Activated T-helper 2 cell treated with anti-CD3 and anti-CD28 coated beads, Interferon-gamma antibody, Interleukin-2, Interleukin-4, amounts not matched to agents 10 μg/mL and 5 μg/mL and 100 μg/mL, durations not matched to agents 14 hours and 24 hours and 36 hours (primary cell): ENCODE measurements at regions not wholly inside any gene's neighbourhood (a gene's known extent, or its start where the extent isn't known, plus 50 kb on each side); places are given as distances from the start of the nearest gene placed in this dataset.
"Not testable (repeated sequence)": the region's sequence is repeated elsewhere in the genome, so short reads cannot be mapped to it uniquely, and the experiment has no call there.

Source experiments
- DNase-seq: peaks from one replicate; pipeline ENCODE4 v3.0.0; 2021; ENCODE audit warnings: low spot score
- H3K27ac Mint-ChIP-seq: one replicate; pipeline ENCODE4 v1.8.0; 2021; ENCODE audit warnings: mixed read lengths
- H3K27me3 Mint-ChIP-seq: one replicate; pipeline ENCODE4 v1.8.0; 2021; ENCODE audit warnings: low read depth, mixed read lengths
- H3K36me3 Mint-ChIP-seq: one replicate; pipeline ENCODE4 v1.8.0; 2021; ENCODE audit warnings: low read depth, mixed read lengths
- H3K4me1 Mint-ChIP-seq: one replicate; pipeline ENCODE4 v1.8.0; 2021; ENCODE audit warnings: low read depth, mixed read lengths
- H3K4me3 Mint-ChIP-seq: one replicate; pipeline ENCODE4 v1.8.0; 2021; ENCODE audit warnings: low read depth, mild to moderate bottlenecking, moderate library complexity, mixed read lengths
- H3K9me3 Mint-ChIP-seq: one replicate; pipeline ENCODE4 v1.8.0; 2021; ENCODE audit warnings: mixed read lengths
- intact Hi-C: fragments of 100-400 bp; cut with micrococcal nuclease; formaldehyde crosslinking; loops from one replicate; pipeline ENCODE4 v1.15.1; 2023

DNA sequence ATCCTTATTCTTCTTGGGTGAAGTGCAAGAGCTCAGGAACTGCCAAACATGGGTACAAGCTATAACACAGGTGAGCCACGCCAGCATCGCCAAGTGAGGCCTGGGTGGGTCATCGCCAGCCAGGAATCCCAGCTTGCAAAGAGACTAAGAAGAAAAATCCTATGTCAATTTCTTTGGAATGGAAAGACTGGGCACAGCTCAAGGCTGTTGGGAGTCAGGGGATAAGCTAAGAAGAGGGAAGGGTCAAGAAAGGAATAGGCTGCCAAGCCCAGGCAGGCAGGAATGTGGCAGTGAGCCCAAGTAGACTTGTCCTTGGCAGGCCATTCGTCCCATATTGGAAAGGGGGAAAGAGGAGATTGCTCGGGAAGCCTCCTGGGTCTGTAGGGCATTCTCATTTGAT lies 191.4 kb upstream of the CDH5 start:
- Mint-ChIP-seq H3K4me1 (no peaks in the 10 kb centered on the region), H3K9me3 (peaks cover under 1% of the 10 kb centered on the region), H3K27ac (no peak overlapping the region), H3K4me3 (no peak overlapping the region), H3K36me3 (no peaks in the 10 kb centered on the region), H3K27me3 (no peaks in the 10 kb centered on the region)
- DNase-seq: no peak
- intact Hi-C loops: no loop called here

- H3K4me3 Mint-ChIP-seq, H3K27me3 Mint-ChIP-seq, H3K9me3 Mint-ChIP-seq, intact Hi-C loops, H3K27ac Mint-ChIP-seq, DNase-seq, H3K4me1 Mint-ChIP-seq, H3K36me3 Mint-ChIP-seq: not testable (repeated sequence)
These were observed 192.7 kb upstream of the CDH5 start for GRCh38 chr16:66173796-66174195.

DNA sequence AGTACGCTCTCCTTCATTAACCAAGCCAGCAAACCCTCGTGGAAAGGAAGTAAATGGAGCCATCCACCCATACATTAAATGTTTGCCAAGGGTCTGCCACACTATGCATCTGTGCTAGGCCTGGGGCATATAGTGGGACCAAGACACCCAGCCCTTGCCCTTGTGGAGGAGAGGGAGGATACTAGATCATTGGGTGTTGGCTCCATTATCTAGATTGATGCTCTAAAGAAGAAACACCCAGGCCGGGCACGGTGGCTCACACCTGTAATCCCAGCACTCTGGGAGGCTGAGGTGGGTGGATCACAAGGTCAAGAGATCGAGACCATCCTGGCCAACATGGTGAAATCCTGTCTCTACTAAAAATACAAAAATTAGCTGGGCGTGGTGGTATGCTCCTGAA lies 193.3 kb upstream of the CDH5 start:
- intact Hi-C loops, DNase-seq, H3K4me1 Mint-ChIP-seq, H3K4me3 Mint-ChIP-seq, H3K36me3 Mint-ChIP-seq, H3K9me3 Mint-ChIP-seq, H3K27ac Mint-ChIP-seq, H3K27me3 Mint-ChIP-seq: not testable (repeated sequence)

GRCh38 chr16:66172463-66172862 lies 194.0 kb upstream of the CDH5 start:
- DNase-seq: no peak
- Mint-ChIP-seq H3K9me3 (no peaks in the 10 kb centered on the region), H3K4me3 (no peak overlapping the region), H3K36me3 (no peaks in the 10 kb centered on the region), H3K27me3 (no peaks in the 10 kb centered on the region), H3K4me1 (no peaks in the 10 kb centered on the region), H3K27ac (no peak overlapping the region)
- intact Hi-C loops: no loop called here

DNA sequence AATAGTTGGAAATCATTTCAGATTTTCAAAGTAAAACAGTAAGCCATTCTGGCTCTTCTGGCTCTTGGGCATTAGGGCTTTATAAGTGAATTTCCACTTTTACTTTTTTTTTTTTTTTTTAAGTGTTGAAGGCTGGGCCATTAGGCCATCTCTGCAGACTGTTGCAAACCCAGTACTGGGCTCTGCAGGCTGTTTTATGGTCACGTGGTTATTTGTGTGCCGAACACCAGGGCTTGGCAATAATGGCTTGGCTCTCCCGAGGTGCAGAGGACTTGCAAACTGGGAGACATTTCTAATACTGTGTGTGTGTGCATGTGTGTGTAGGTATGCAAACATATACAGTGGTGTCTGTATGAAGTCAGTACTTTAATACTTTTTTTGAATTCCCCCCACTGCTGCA lies 194.9 kb upstream of the CDH5 start:
- Mint-ChIP-seq H3K27me3 (no peaks in the 10 kb centered on the region), H3K36me3 (no peaks in the 10 kb centered on the region), H3K9me3 (no peaks in the 10 kb centered on the region), H3K4me1 (no peaks in the 10 kb centered on the region), H3K27ac (no peak overlapping the region), H3K4me3 (no peak overlapping the region)
- DNase-seq: no peak
- intact Hi-C loops: no loop called here

DNA sequence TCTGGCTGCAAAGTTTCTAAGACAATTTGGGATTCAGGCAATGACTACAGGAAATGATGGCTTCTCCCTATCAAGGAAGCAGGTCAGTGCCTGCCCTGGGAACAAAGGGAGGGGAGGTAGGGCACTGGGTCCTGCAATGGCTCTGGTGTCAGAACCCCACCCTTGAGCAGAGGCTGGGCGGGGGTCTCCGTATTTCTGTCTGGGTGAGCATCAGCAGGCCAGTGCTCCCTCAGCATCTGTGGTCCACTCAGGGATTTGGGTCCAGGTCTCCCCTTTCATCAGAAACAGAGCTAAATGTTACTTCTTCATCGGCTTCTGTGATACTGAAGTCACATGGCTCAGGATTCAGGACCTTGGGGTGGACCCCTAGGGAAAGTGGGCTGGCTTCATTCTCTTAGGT lies 195.5 kb upstream of the CDH5 start:
- Mint-ChIP-seq H3K27ac (no peak overlapping the region), H3K9me3 (no peaks in the 10 kb centered on the region), H3K36me3 (no peaks in the 10 kb centered on the region), H3K27me3 (no peaks in the 10 kb centered on the region), H3K4me1 (no peaks in the 10 kb centered on the region), H3K4me3 (no peak overlapping the region)
- intact Hi-C loops: no loop called here
- no peak for DNase-seq

GRCh38 chr16:66169817-66170216 lies 196.7 kb upstream of the CDH5 start:
- no peaks in the 10 kb centered on the region for H3K27me3 Mint-ChIP-seq
- intact Hi-C loops: no loop called here
- no peaks in the 10 kb centered on the region for H3K4me1 Mint-ChIP-seq

DNA sequence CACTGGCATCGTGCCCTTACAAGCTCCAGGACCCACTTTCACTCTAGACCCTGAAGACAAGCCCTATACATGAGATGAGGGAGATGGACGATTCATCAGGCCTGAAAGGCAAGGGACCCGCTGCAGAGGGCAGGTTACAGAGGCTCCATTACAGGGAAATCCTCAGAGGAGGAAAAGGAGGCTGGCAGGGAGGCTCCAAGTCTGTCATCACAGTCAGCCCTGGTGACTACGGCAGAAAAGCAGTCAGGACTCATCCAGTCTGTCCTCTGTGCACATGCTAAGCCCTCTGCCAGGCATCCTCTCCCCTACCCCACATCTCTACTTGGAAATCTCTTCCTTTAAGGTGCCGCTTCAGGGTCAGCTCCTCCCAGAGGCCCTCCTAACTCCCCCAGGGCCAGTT lies 197.7 kb upstream of the CDH5 start:
- no peaks in the 10 kb centered on the region for H3K9me3 Mint-ChIP-seq
- no peaks in the 10 kb centered on the region for H3K36me3 Mint-ChIP-seq
- H3K4me3 Mint-ChIP-seq: no peak overlapping the region
- no peak for DNase-seq
- no peak overlapping the region for H3K27ac Mint-ChIP-seq
- intact Hi-C loops: no loop called here
- H3K27me3 Mint-ChIP-seq: no peaks in the 10 kb centered on the region
- H3K4me1 Mint-ChIP-seq: no peaks in the 10 kb centered on the region

More at GRCh38 chr16:66169817-66170216, 196.7 kb upstream of the CDH5 start:
- Mint-ChIP-seq H3K36me3 (no peaks in the 10 kb centered on the region), H3K27ac (no peak overlapping the region), H3K9me3 (no peaks in the 10 kb centered on the region), H3K4me3 (no peak overlapping the region)
- no peak for DNase-seq

DNA sequence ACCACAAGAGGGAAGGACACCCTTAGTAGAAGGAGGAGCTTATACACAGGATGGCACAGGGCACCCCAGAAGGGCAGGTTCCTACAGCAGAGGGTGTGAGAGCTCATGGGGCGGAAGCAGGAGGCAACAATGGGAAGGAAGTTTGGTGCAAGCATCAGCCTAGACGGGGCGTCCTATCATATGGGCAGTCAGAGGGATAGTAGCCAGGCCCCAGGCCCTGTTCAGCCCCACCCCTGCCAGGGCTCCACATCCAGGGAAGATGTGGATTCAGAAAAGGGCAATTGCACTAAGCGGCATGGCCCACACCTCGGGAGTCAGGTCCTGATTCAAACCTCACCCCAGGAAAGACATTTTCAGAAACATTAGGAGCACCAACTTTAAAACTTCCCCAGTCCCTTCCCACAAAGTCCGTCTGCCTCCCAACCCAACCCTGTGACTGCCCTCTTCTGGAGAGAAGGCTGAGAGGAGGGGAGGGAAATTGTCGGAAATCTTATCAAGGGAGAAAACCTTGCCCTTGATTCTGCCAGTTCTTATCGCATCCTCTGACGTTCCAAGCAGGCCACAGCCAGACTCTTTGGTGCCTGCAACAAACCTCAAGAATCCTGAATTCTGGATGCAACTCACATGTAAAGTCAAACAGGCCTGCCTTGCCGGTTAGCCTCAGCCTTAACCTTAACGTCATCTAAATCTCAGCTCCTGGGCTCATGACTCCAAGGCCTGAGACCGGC lies 198.8 kb upstream of the CDH5 start:
- Mint-ChIP-seq H3K4me1 (no peaks in the 10 kb centered on the region), H3K4me3 (no peak overlapping the region), H3K27ac (no peak overlapping the region), H3K36me3 (no peaks in the 10 kb centered on the region), H3K27me3 (no peaks in the 10 kb centered on the region), H3K9me3 (no peaks in the 10 kb centered on the region)
- DNase-seq: no peak
- intact Hi-C loops: no loop called here

- Mint-ChIP-seq H3K4me3 (no peak overlapping the region), H3K9me3 (no peaks in the 10 kb centered on the region), H3K27ac (no peak overlapping the region), H3K36me3 (no peaks in the 10 kb centered on the region), H3K27me3 (no peaks in the 10 kb centered on the region), H3K4me1 (no peaks in the 10 kb centered on the region)
- intact Hi-C loops: no loop called here
- DNase-seq: no peak
These were observed 200.0 kb upstream of the CDH5 start for GRCh38 chr16:66166490-66166889.

- DNase-seq: no peak
- H3K9me3 Mint-ChIP-seq: no peaks in the 10 kb centered on the region
- H3K27me3 Mint-ChIP-seq: no peaks in the 10 kb centered on the region
- H3K27ac Mint-ChIP-seq: no peak overlapping the region
- H3K36me3 Mint-ChIP-seq: no peaks in the 10 kb centered on the region
- H3K4me1 Mint-ChIP-seq: no peaks in the 10 kb centered on the region
- no peak overlapping the region for H3K4me3 Mint-ChIP-seq
- intact Hi-C loops: no loop called here
These were observed 200.6 kb upstream of the CDH5 start for GRCh38 chr16:66165879-66166278.

DNA sequence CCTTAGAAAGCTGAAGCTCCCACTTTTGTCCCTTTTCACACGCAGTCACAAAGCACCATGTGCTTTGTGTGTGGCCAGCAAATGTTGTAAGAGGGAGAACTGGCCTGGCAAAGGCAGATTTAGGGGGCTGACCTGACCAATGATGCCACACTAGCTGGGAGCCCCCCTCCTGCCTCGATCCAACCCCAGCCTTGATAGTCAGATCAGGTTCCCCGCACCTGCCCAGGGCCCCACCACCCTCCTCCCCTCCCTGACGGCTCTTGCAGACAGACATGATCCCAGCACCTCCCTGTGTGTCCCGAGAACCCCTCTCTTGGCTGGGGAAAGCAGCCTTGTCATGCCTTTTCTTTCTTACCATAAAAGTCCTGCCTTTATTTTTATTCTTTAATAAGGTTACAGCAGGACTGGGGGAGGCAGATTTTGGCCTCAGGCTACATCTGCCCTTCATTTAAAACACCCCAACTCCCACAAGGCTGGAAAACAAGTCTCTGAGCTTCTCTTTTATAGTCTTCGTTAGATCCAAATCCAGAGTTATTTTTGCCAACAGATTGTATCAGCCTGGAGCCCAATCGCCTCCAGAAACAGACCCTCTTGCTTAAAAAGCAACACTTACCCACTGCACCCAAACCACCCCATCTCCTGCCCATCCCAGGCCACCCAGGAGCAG lies 201.8 kb upstream of the CDH5 start:
- no peaks in the 10 kb centered on the region for H3K4me1 Mint-ChIP-seq
- no peak overlapping the region for H3K27ac Mint-ChIP-seq
- H3K27me3 Mint-ChIP-seq: no peaks in the 10 kb centered on the region
- no peak overlapping the region for H3K4me3 Mint-ChIP-seq
- intact Hi-C loops: no loop called here
- H3K36me3 Mint-ChIP-seq: no peaks in the 10 kb centered on the region
- no peaks in the 10 kb centered on the region for H3K9me3 Mint-ChIP-seq
- no peak for DNase-seq

DNA sequence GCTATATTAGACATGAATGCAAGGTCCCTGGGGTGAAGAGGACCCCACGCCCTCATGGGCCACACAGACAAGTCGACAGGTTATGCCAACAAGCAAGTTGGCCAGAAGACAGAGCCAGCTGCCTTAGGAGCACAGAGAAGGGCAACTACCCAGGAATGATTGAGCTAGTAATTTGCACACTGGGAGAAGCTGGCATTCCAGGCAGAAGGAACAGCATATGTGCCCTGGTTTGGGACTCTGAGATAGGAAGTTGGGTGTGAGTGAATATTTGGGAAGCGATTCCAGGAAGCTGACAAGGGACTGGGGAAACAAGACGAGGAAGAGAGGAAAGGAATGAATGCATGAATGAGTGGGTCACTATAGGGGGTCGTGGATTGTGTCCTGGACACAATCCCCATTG lies 203.7 kb upstream of the CDH5 start:
- no peaks in the 10 kb centered on the region for H3K36me3 Mint-ChIP-seq
- H3K4me3 Mint-ChIP-seq: no peak overlapping the region
- H3K27me3 Mint-ChIP-seq: no peaks in the 10 kb centered on the region
- no peaks in the 10 kb centered on the region for H3K4me1 Mint-ChIP-seq
- no peaks in the 10 kb centered on the region for H3K9me3 Mint-ChIP-seq
- intact Hi-C loops: no loop called here
- no peak overlapping the region for H3K27ac Mint-ChIP-seq
- no peak for DNase-seq
